Colonic mucosa (tissue), 4 donors: ENCODE measurements at regions not wholly inside any gene's neighbourhood (a gene's known extent, or its start where the extent isn't known, plus 50 kb on each side); places are given as distances from the start of the nearest gene placed in this dataset.

ENCODE experiments used
- DNase-seq: peaks from one replicate; pipeline ENCODE4 v3.0.0-alpha.2; 2020
- H3K27ac ChIP-seq: fragments of 200-600 bp; one replicate; pipeline ENCODE4 v1.8.0; 2021
- H3K27me3 ChIP-seq: fragments of 200-600 bp; one replicate; pipeline ENCODE4 v1.8.0; 2021
- H3K36me3 ChIP-seq: fragments of 200-600 bp; one replicate; pipeline ENCODE4 v1.8.0; 2021
- H3K4me1 ChIP-seq: fragments of 200-600 bp; one replicate; pipeline ENCODE4 v1.8.0; 2021; ENCODE audit warnings: mild to moderate bottlenecking
- H3K4me3 ChIP-seq: fragments of 200-600 bp; one replicate; pipeline ENCODE4 v1.8.0; 2021
- H3K9ac ChIP-seq, 2 donors: one replicate each; pipeline ENCODE4 v1.7.0; 2013; ENCODE audit warnings: control low read depth in 2 of 2, low read depth in 2 of 2, low read length in 2 of 2
- H3K9me3 ChIP-seq: fragments of 200-600 bp; one replicate; pipeline ENCODE4 v1.8.0; 2021
- CTCF ChIP-seq: fragments of 200-600 bp; IDR thresholded peaks from one replicate; pipeline ENCODE4 v1.8.0; 2022; ENCODE audit warnings: antibody characterized with exemption, mild to moderate bottlenecking
- intact Hi-C: fragments of 100-400 bp; cut with DNase I; formaldehyde crosslinking; loops from one replicate; pipeline ENCODE4 v1.14.1; 2022
- donor health status: healthy.
- donor health status: DM: no; HTN: no; CAD: no.
- donor health status: DM: no; HTN: no; CAD: no.

- Histone ChIP-seq H3K4me3 (no peak overlapping the region), H3K27me3 (no peaks in the 10 kb centered on the region), H3K27ac (no peak overlapping the region), H3K9me3 (no peaks in the 10 kb centered on the region), H3K9ac (no peak overlapping the region), H3K4me1 (no peaks in the 10 kb centered on the region), H3K36me3 (no peaks in the 10 kb centered on the region)
- DNase-seq, result no peak
- intact Hi-C loops, result no loop called here
- TF ChIP-seq CTCF, result no peak
These were observed 148.7 kb upstream of the TNRC6C start for GRCh38 chr17:77809814-77810213.

- intact Hi-C loops, result no loop called here
- H3K4me1 ChIP-seq, result no peaks in the 10 kb centered on the region
- no peak for DNase-seq
- no peak overlapping the region for H3K9ac ChIP-seq
- H3K27me3 ChIP-seq, result no peaks in the 10 kb centered on the region
- no peak overlapping the region for H3K27ac ChIP-seq
- TF ChIP-seq CTCF, result no peak
- no peak overlapping the region for H3K4me3 ChIP-seq
- H3K9me3 ChIP-seq, result no peaks in the 10 kb centered on the region
- no peaks in the 10 kb centered on the region for H3K36me3 ChIP-seq
These were observed 148.0 kb upstream of the TNRC6C start for GRCh38 chr17:77810536-77810935.

- intact Hi-C loops, result no loop called here
- Histone ChIP-seq H3K27ac (no peak overlapping the region), H3K9me3 (no peaks in the 10 kb centered on the region), H3K4me1 (no peaks in the 10 kb centered on the region), H3K4me3 (no peak overlapping the region), H3K9ac (no peak overlapping the region), H3K36me3 (no peaks in the 10 kb centered on the region), H3K27me3 (no peaks in the 10 kb centered on the region)
- DNase-seq, result no peak
- TF ChIP-seq CTCF, result no peak
These were observed 147.0 kb upstream of the TNRC6C start for GRCh38 chr17:77811521-77811920.

GRCh38 chr17:77814091-77814772 is 144.3 kb upstream of the TNRC6C start:
- DNase-seq, result no peak
- intact Hi-C loops, result no loop called here
- no peaks in the 10 kb centered on the region for H3K36me3 ChIP-seq
- no peak for TF ChIP-seq CTCF
- H3K27ac ChIP-seq, result no peak overlapping the region
- no peaks in the 10 kb centered on the region for H3K4me1 ChIP-seq
- no peak overlapping the region for H3K9ac ChIP-seq
- no peak overlapping the region for H3K4me3 ChIP-seq
- no peaks in the 10 kb centered on the region for H3K9me3 ChIP-seq
- H3K27me3 ChIP-seq, result no peaks in the 10 kb centered on the region

GRCh38 chr17:77815127-77815905 is 143.2 kb upstream of the TNRC6C start:
- H3K4me3 ChIP-seq, result no peak overlapping the region
- no peak for TF ChIP-seq CTCF
- no peaks in the 10 kb centered on the region for H3K4me1 ChIP-seq
- H3K27me3 ChIP-seq, result no peaks in the 10 kb centered on the region
- H3K36me3 ChIP-seq, result no peaks in the 10 kb centered on the region
- intact Hi-C loops, result no loop called here
- H3K9ac ChIP-seq, result no peak overlapping the region
- H3K9me3 ChIP-seq, result no peaks in the 10 kb centered on the region
- H3K27ac ChIP-seq, result no peak overlapping the region
- DNase-seq, result no peak
